Esophagus squamous epithelium (tissue), 4 donors: ENCODE measurements at regions not wholly inside any gene's neighbourhood (a gene's known extent, or its start where the extent isn't known, plus 50 kb on each side); places are given as distances from the start of the nearest gene placed in this dataset.

Source experiments
- POLR2A ChIP-seq, 4 donors: fragments of 450-650 bp; IDR thresholded peaks; one replicate each; pipeline ENCODE4 v1.6.1; 2017; ENCODE audit warnings: antibody characterized with exemption in 4 of 4, mild to moderate bottlenecking in 4 of 4, moderate library complexity in 3 of 4
- TF ChIP-seq, protein P1 (sequence below), 6 experiments: fragments of 450-650 bp in 4 of 6; fragments of 200-600 bp in 2 of 6; sonication (generic) in 2 of 6; IDR thresholded peaks; one replicate each; pipeline ENCODE4 v1.5.1; 2016 to 2019; ENCODE audit warnings: antibody characterized with exemption in 6 of 6, mild to moderate bottlenecking in 4 of 6, moderate library complexity in 4 of 6

- TF ChIP-seq, protein P1, sequence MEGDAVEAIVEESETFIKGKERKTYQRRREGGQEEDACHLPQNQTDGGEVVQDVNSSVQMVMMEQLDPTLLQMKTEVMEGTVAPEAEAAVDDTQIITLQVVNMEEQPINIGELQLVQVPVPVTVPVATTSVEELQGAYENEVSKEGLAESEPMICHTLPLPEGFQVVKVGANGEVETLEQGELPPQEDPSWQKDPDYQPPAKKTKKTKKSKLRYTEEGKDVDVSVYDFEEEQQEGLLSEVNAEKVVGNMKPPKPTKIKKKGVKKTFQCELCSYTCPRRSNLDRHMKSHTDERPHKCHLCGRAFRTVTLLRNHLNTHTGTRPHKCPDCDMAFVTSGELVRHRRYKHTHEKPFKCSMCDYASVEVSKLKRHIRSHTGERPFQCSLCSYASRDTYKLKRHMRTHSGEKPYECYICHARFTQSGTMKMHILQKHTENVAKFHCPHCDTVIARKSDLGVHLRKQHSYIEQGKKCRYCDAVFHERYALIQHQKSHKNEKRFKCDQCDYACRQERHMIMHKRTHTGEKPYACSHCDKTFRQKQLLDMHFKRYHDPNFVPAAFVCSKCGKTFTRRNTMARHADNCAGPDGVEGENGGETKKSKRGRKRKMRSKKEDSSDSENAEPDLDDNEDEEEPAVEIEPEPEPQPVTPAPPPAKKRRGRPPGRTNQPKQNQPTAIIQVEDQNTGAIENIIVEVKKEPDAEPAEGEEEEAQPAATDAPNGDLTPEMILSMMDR (IDR thresholded peaks at IDR 0.05) = no peak
- TF ChIP-seq POLR2A (IDR thresholded peaks at IDR 0.05) = no peak
These were observed 91.8 kb downstream of the RMI2 start for GRCh38 chr16:11437069-11437468.
